OCI-LY3 (cell line): ENCODE measurements at regions not wholly inside any gene's neighbourhood (a gene's known extent, or its start where the extent isn't known, plus 50 kb on each side); places are given as distances from the start of the nearest gene placed in this dataset.

Experiments used
- EZH2phosphoT487 ChIP-seq: fragments of 200-600 bp; shearing (Covaris generic); IDR thresholded peaks from 2 replicates; pipeline ENCODE4 v1.6.1; 2018; ENCODE audit warnings: antibody characterized with exemption, mixed run types, low read depth
- TF ChIP-seq, protein P1 (sequence below): fragments of 200-600, 300-600 bp; sonication (generic); IDR thresholded peaks from 2 replicates; pipeline ENCODE4 v1.5.1; 2014; ENCODE audit warnings: antibody characterized with exemption, low read length, low read depth

DNA sequence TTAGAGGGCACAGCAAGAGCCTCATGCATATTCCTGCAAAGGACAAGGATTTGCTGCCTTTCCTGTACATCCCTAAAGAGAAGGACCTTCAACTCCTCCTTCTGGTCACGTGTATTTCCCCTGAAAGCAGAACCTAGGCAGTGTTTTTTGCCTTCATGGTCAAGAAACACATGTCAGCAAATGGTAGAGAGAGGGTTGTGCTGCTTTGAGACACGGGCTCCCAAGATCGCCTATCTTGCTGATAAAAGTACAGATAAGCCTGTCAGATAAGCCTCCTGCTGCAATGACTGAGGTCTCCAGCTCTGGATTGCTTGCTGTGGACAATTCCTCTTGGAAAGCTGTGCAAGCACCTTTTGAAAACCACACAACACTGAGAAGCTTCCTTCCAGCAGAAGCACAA, 580.8 kb downstream of the CBLN4 start:
- TF ChIP-seq, protein P1, sequence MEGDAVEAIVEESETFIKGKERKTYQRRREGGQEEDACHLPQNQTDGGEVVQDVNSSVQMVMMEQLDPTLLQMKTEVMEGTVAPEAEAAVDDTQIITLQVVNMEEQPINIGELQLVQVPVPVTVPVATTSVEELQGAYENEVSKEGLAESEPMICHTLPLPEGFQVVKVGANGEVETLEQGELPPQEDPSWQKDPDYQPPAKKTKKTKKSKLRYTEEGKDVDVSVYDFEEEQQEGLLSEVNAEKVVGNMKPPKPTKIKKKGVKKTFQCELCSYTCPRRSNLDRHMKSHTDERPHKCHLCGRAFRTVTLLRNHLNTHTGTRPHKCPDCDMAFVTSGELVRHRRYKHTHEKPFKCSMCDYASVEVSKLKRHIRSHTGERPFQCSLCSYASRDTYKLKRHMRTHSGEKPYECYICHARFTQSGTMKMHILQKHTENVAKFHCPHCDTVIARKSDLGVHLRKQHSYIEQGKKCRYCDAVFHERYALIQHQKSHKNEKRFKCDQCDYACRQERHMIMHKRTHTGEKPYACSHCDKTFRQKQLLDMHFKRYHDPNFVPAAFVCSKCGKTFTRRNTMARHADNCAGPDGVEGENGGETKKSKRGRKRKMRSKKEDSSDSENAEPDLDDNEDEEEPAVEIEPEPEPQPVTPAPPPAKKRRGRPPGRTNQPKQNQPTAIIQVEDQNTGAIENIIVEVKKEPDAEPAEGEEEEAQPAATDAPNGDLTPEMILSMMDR, result no peak
- TF ChIP-seq EZH2phosphoT487, result no peak
